Right renal cortex interstitium (tissue), 3 donors: ENCODE measurements at regions not wholly inside any gene's neighbourhood (a gene's known extent, or its start where the extent isn't known, plus 50 kb on each side); places are given as distances from the start of the nearest gene placed in this dataset.
A peak's percentile ranks its signal among the peaks of the same experiment; 100 is the strongest.

Experiments used
- DNase-seq, 3 donors: peaks; one replicate each; pipeline ENCODE4 v3.0.0-alpha.2; 2013; ENCODE audit warnings: low read depth in 3 of 3, low spot score in 2 of 3

DNA sequence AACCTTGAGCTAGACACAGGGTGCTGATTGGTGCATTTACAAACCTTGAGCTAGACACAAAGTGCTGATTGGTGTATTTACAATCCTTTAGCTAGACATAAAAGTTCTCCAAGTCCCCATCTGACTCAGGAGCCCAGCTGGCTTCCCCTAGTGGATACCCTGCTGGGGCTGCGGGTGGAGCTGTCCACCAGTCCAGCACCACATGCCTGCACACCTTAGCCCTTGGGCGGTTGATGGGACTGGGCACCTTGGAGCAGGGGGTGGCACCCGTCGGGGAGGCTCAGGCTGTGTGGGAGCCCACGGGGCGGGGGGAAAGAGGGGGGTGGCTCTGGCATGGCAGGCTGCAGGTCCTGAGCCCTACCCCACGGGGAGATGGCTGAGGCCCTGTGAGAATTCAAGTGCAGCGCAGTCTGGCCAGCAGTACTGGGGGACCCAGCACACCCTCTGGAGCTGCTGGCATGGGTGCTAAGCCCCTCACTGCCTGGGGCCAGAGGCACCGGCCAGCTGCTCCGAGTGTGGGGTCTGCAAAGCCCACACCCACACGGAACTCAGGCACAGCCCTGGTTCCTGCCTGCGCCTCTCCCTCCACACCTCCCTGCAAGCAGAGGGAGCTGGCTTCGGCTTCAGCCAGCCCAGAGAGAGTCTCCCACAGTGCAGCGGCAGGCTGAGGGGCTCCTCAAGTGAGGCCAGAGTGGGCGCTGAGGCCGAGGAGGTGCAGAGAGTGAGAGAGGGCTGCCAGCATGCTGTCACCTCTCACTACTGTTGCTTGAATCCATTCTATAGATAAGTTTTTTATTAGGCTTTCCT lies 369.8 kb upstream of the SMIM30 start:
- no peak for DNase-seq

DNA sequence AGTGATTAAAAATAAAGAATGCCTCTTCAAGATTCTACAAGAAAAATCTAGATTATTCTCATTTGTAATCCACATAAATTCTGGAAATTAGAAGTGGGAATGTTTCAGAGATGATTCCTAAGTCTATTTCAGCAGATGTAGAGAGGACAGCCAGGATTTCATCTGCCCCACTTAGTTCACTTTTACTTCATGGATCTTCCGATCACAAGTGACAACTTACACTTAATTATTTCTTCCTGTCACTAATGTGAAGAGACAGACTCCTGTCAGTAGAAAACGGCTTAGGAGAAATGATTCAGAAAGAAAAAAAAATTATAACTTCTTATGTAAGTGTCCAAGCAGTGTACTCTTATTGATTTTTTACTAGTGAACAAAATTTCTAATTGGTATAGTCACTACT lies 368.2 kb upstream of the SMIM30 start:
- no peak for DNase-seq

DNA sequence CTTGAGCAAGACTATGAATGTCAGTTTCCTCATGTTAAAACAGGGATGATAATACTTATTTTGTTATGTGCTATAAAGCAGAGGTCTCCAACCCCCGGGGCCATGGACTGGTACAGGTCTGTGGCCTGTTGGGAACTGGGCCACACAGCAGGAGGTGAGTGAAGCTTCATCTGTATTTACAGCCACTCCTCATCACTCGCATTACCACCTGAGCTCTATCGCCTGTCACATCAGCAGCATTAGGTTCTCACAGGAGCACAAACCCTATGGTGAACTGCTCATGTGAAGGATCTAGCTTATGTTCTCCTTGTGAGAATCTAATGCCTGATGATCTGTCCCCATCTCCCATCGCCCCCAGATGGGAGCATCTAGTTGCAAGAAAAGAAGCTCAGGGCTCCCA lies 365.3 kb upstream of the SMIM30 start:
- no peak for DNase-seq

DNA sequence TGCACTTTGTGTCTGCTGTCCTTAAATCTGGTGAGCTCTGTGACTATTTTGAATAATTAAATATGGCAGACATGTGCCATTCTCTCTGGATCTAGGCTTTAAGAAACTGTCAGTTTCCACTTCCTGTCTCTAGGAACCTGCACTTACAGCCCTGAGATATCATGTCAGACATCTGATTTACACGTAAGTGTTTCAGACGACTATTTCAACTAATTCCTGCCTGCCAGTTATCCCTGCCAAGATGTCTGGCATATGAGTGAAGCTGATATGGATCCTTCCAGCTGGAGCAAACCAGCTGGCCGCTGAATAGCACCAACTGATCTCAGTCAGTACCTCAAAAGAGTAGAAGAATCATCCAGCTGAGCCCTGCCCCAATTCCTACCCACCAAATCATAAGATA lies 362.2 kb upstream of the SMIM30 start:
- DNase-seq = no peak

DNA sequence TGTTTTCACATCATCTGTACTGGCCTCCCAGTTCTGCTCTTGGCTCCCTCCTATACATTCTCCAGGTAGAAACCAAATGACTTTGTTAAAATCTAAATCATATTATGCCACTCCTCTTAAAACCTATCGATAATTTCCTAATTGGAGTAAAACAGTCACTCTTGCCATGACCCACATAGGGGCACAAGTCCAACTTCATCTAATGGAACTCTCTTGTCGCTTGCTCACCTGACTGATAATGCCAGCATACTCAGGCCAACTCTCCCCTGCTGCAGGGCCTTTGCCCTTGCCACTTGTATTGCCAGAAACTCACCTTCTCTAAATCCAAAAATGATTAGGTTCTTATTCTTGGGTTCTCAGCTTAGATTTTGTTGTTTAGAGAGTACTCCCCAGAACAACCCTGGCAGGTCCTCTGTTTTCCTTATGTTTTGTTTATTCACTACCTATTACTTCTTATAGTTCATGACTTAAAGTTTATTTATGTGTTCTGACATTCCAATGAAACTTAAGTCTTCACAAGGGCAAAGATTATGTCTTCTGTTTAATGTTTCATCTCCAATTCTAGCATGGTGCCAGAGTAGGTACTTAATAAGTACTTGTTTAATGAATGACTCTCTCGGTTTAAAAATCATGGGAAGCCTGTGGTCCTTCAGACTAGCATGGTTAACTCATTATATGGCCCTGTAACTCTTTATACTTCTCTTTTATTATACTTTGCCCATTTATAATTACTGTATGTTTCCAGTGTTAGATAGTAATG lies 345.9 kb upstream of the SMIM30 start:
- no peak for DNase-seq

DNA sequence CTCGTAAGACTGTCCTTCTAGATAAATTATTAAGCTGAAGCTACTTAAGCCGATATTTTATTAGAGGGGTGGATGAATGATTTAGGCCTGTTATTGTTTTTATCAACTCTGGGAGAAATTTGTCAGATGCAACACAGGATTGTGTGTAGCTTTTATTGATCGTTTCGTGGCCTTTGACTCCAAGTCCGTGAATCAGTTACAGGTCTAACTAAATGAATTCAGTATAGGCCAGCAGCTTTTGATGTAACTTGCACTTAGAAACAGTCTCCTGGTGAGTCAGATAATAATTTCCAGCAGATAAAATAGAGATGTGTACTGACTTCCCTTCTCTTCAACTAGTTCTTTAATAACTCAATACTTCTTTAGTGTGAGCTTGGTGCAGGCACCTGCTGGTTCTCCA lies 341.7 kb upstream of the SMIM30 start:
- DNase-seq = no peak

DNA sequence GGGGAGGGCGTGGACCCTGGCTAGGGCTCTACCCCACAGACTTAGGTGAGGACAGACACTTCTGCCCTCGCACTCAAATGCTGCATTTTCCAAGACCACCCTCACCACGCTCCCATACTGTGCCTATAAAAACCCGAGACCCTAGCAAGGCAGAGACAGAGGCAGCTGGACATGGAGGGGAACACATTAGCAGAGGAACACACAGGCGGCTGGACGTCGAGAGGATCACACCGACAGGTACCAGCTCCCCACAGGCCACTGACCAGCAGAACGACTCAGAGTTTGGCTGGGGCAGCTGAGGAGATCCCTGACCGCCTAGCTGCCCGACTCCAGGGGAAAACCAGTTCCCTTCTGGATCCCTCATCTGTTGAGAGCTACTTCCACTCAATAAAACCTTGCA lies 338.2 kb upstream of the SMIM30 start:
- DNase-seq = no peak

DNA sequence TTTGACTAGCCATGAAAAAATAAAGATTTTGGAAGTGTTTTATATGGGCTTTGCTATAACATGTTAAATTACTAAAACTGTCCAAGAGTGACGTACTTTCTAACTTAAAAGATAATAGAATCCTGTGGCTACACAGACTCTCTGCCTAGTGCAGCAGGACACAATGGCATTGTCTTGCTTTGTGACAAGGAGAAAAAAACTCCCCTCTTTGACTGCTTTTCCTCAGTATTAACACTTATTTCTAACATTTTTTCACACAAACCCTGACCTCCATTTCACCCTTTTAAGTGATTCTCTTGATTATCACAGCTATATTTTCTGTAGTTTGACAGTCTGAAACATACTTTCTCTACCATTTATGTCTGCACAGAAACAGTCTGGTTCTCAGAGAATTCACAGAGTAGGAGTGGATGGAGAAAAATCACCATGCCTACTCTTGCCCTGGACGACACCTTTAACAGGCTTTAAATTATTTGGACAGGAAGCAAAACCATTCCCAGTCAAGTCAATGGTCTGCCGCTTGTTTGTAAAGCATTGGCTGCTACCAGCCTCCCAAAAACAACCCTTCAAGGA lies 336.3 kb upstream of the SMIM30 start:
- DNase-seq = no peak

DNA sequence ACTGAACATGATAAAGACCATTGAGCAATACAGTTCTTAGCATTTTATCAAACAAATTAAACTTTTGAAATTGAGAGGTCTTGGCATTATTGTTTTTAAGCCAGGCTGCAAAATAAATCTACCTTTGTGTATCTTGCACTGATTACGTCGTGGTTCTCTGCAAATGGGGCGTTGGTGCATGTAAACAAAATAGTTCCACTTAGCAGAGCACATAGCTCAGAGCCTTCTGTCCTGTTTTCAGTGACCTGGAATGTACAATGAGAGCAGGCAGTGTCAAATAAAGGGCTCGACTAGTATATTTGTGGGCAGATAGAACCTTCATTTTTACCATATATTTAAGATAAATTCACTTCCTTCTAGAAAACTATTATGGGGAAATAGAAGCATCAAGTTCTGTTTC lies 333.9 kb upstream of the SMIM30 start:
- DNase-seq = no peak

DNA sequence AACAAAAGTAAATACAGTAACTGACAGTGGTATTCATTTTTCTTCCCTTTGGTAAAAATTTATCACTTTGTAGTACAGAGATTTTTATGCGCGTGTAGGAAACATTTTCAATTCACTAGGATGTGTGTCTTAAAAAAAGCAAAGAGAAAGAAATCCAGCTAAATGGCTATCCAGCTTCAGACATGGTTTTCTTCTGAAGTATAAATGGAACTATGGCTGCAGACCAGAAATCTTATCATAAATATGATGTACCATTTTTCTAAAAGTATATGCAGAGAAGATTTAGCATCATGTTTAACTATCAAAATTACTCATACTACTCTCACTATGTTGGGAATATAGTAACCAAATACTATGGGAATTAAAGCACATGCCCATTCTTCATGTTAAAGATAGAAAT lies 328.4 kb upstream of the SMIM30 start:
- DNase-seq = no peak

DNA sequence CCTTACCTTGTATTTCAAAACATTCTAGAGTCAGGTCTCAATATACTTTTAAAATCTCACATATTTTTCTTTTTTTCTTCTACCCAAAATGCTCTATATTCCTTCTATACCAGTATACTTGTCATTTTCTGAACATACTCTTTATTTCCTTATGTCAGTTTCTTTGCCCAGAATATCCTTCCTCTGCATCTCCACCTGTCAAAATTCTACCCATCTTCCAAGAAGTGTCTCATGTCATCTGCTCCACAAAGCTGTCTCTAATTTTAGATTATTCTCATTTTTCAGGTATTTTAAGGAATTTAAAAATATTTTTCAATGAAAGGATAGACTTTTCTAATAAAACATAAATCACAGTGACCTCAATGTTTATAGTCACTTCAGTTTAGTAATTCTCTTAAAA lies 328.0 kb upstream of the SMIM30 start:
- no peak for DNase-seq

DNA sequence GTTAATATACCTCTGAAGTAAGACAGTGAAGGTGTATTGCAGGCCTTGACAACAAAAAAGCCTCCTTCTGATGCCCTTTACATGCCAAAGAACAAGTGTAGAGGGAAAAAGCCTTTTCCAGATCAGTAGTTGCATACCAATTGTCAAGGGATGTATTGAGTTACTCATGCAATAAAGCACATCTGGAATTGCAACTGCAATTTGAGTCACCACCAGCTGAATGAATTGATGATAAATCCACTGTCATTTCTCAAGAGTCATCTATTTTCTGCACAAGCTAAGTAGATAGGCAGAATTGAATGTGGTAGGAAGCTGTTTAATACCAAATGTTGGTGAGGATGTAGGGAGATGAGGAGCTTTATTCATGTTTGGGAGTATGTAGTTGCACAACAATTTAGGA lies 325.9 kb upstream of the SMIM30 start:
- no peak for DNase-seq

DNA sequence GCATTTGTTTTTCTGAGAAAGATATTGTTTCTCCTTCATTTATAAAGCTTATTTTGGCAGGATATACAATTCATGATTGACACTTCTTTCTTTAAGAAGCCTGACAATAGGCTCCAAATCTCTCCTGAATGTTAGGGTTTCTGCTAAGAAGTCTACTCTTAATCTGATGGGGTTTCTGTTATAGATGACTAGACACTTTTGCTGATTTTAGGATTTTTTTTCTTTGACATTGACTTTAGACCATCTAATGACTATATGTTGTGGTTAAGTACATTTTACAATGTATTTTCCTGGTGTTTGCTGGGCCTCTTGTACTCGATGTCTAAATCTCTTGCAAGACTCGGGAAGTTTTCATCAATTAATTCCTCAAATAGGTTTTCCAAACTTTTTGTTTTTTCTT lies 321.8 kb upstream of the SMIM30 start:
- no peak for DNase-seq

DNA sequence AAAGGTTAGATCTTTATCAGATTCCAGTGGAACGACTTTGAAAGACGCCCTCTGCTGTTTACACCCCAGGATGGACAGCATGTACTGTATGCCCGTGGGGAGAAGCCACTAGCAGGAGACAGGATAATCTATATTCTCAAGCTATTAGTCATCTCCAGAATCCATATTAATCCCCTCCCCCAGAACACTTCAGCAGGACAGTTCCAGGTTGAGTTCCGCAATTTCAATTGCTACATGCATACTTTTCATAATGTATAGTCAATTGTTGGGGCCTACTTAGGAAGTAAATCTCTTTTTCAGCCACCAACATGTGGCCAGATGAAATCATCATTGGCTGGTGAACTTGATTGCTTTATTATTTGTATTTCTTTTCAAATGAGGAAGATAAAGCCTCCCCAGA lies 313.1 kb upstream of the SMIM30 start:
- no peak for DNase-seq

DNA sequence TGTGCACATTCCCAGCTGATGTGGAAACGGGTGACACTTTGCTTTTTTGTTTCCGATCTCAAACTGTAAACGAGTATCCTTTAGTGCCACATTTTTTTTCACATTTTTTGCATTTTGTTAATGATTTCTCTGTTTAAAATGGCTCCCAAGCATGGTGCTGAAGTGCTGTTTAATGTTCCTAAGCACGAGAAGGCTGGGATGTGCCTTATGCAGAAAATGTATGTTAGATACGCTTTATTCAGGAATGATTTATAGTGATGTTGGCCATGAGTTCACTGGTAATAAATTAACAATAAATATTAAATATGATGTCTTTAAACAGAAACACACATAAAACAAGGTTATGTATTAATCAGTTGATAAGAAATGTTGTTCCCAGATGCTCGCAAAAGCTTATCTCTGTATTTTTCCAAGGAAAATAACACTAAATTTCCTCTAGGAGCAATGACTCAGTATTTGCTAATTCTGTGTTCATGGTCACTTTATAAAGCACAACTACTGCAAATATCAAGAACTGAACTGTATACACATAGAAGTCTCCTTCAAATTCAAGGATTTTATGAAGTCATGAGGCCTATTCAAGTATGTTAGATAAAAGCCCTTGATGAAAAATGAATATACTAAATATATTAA lies 305.9 kb upstream of the SMIM30 start:
- DNase-seq = no peak

DNA sequence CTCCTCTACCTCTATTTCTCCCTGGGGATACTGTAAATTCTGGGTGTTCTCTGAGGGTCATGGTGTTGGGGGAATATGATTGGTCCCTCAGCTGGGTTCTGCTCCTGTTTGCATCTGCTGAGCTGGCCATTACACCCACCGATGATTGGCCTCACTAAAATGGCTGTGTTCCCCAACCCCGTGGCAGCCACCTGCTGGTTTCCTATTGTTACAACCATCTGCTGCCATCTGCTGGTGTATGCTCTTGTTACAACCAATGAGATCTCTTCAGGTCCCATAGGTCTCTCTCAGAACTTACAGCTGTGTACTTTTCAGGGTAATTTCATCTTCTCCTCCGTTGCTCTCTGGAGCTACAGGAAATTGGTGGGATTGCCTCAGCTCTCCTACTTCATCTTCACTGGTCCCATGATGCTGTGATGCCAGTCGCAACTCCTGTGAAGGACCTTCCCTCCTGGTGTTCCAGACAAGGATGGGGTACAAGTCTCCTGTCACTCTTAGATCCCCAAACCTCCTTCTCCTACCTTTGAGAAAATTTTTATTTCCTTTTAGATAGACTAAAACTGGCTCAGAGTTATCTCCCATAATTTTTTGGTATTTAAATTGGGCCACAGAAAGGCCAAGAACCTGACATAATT lies 303.5 kb upstream of the SMIM30 start:
- DNase-seq = peak; percentile 52 to 63 (median 60)

DNA sequence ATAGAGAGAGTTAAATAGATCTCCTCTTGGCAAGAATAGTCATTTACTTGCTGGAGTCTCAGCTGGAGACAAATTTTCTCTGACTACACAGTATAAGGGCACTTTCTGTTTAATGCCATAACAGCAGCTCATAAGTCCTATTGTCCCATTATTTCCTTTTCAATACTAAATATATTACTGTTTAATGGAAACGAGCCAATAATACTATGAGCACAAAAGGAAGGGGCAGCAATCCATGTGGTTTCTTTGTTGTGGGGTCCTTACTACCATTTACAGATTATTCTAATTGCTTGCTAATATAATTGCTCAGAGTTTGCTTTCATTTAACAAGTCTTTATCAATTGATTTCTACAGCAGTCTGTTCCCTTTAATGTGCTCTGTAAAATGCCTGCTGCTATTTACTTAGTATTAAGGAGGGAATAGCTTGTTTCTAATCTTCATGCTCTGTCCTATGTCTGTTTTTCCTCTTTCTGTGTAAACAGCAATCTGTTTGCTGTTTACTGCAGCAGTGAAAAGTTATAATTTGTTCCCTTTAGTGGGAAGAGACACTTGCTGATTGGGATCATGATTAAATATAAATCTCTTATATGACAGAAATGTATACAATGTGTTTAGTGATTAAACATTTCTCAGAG lies 296.2 kb upstream of the SMIM30 start:
- DNase-seq = no peak

DNA sequence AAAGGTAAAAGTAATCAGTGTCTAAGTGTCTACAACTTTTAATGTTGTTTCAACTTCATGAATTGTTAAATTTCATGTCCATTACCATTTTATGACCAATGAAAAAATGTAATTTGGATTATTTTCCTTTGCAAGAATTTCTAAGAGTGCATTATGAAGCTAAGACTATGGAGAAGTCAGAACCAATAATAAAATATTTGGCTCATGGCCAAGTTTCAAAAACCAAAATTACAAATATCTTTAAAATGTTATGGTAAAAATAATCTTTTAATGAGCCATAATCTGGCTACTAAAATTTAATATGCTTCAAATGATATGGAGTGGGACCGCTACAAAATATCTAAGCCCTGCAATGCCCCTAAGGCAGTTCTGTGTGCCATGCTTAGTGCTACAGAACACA lies 294.1 kb upstream of the SMIM30 start:
- DNase-seq = no peak

DNA sequence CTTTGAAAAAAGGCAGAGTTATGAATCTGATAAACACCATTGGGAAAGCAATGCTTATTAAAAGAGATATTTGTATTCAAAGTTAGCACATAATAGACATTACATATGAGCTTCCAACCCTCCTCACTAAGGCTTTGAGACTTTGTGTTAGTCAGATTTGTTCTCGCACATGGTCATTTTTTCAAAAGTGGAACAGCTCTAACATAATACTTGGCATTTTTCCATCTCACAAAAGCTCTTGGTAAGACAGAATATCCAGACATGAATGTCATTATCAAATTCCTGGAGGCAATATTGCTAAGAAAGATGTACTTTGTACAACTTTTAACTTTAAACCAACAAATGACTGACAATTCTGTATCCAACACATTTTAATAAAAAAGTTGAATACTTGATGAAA lies 292.4 kb upstream of the SMIM30 start:
- no peak for DNase-seq

DNA sequence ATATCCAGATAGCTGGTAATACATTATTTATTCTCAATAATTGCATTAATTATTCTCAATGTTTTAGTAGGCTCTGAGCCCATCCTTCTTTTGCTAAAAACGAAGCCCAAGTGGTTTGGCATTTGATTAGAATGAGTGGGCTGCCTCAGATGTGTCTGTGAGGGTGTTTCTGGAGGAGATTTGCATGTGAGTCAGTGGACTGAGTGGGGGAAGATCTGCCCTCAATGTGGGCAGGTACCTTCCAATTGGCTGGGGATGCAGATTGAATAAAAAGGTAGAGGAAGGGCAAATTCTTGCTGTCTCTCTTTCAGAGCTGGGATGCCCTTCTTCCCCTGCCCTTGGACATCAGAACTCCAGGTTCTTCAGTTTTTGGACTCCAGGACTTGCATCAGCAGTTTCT lies 290.6 kb upstream of the SMIM30 start:
- DNase-seq = no peak
